ENCODE measurements at regions not wholly inside any gene's neighbourhood (a gene's known extent, or its start where the extent isn't known, plus 50 kb on each side); places are given as distances from the start of the nearest gene placed in this dataset.

- DNase-seq, result no peak
These were observed 95.9 kb upstream of the KLHL25 start for GRCh38 chr15:85890620-85890980.

GRCh38 chr15:85891470-85891869 lies 96.7 kb upstream of the KLHL25 start:
- DNase-seq, result no peak

GRCh38 chr15:85892232-85892631 lies 97.5 kb upstream of the KLHL25 start:
- no peak for DNase-seq

- no peak for DNase-seq
These were observed 102.6 kb upstream of the KLHL25 start for GRCh38 chr15:85897207-85897894.

- DNase-seq, result no peak
These were observed 103.4 kb upstream of the KLHL25 start for GRCh38 chr15:85897895-85898717.

- DNase-seq, result no peak
These were observed 105.2 kb upstream of the KLHL25 start for GRCh38 chr15:85899927-85900326.

- no peak for DNase-seq
These were observed 111.2 kb upstream of the KLHL25 start for GRCh38 chr15:85905751-85906450.

- no peak for DNase-seq
These were observed 111.9 kb upstream of the KLHL25 start for GRCh38 chr15:85906640-85907039.

- no peak for DNase-seq
These were observed 116.1 kb upstream of the KLHL25 start for GRCh38 chr15:85910834-85911233.

- no peak for DNase-seq
These were observed 118.7 kb upstream of the KLHL25 start for GRCh38 chr15:85913461-85913860.

- DNase-seq, result no peak
These were observed 126.2 kb upstream of the KLHL25 start for GRCh38 chr15:85920956-85921355.

GRCh38 chr15:85924088-85924487 lies 129.4 kb upstream of the KLHL25 start:
- DNase-seq, result no peak

GRCh38 chr15:85925649-85926237 lies 131.0 kb upstream of the KLHL25 start:
- DNase-seq, result no peak

GRCh38 chr15:85926834-85927233 lies 132.1 kb upstream of the KLHL25 start:
- no peak for DNase-seq

- DNase-seq, result no peak
These were observed 133.3 kb upstream of the KLHL25 start for GRCh38 chr15:85927931-85928537.

GRCh38 chr15:85929786-85930185 lies 135.1 kb upstream of the KLHL25 start:
- DNase-seq, result no peak

- DNase-seq, result no peak
These were observed 137.7 kb upstream of the KLHL25 start for GRCh38 chr15:85932391-85932790.

GRCh38 chr15:85934691-85935090 lies 140.0 kb upstream of the KLHL25 start:
- DNase-seq, result no peak

GRCh38 chr15:85935182-85935581 lies 140.5 kb upstream of the KLHL25 start:
- no peak for DNase-seq

GRCh38 chr15:85937661-85938060 lies 142.0 kb upstream of the AGBL1 start:
- no peak for DNase-seq

GRCh38 chr15:85941186-85941855 lies 138.3 kb upstream of the AGBL1 start:
- peak; percentile 4 for DNase-seq

- DNase-seq, result no peak
These were observed 137.0 kb upstream of the AGBL1 start for GRCh38 chr15:85942632-85943031.
